22Rv1 (cell line): ENCODE measurements at regions not wholly inside any gene's neighbourhood (a gene's known extent, or its start where the extent isn't known, plus 50 kb on each side); places are given as distances from the start of the nearest gene placed in this dataset.

Experiments
- ZFX ChIP-seq: fragments of 450-650 bp; IDR thresholded peaks from 2 replicates; pipeline ENCODE4 v1.6.1; 2017; ENCODE audit warnings: antibody characterized with exemption, borderline replicate concordance
- TF ChIP-seq, protein P1 (sequence below): fragments of 450-650 bp; IDR thresholded peaks from 2 replicates; pipeline ENCODE4 v1.5.1; 2017; ENCODE audit warnings: mild to moderate bottlenecking

GRCh38 chr9:14412775-14413174 is 98.8 kb upstream of the NFIB start:
- TF ChIP-seq, protein P1, sequence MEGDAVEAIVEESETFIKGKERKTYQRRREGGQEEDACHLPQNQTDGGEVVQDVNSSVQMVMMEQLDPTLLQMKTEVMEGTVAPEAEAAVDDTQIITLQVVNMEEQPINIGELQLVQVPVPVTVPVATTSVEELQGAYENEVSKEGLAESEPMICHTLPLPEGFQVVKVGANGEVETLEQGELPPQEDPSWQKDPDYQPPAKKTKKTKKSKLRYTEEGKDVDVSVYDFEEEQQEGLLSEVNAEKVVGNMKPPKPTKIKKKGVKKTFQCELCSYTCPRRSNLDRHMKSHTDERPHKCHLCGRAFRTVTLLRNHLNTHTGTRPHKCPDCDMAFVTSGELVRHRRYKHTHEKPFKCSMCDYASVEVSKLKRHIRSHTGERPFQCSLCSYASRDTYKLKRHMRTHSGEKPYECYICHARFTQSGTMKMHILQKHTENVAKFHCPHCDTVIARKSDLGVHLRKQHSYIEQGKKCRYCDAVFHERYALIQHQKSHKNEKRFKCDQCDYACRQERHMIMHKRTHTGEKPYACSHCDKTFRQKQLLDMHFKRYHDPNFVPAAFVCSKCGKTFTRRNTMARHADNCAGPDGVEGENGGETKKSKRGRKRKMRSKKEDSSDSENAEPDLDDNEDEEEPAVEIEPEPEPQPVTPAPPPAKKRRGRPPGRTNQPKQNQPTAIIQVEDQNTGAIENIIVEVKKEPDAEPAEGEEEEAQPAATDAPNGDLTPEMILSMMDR = no peak
- TF ChIP-seq ZFX = no peak
